Left lung (tissue), 4 donors: ENCODE measurements at regions not wholly inside any gene's neighbourhood (a gene's known extent, or its start where the extent isn't known, plus 50 kb on each side); places are given as distances from the start of the nearest gene placed in this dataset.

Experiments
- ATAC-seq: fragments of 200-7000 bp; cut with Tn5 transposase; one replicate; pipeline ENCODE4 v1.9.1; 2020; ENCODE audit warnings: moderate library complexity
- DNase-seq, 4 donors: peaks; one replicate each; pipeline ENCODE4 v3.0.0-alpha.2; 2013 to 2020
- H3K27ac ChIP-seq, 2 donors: fragments of 200-600 bp; sonication (generic) in 1 of 2; one replicate each; pipeline versions ENCODE4 v1.5.0 to v1.8.0; 2020 to 2021
- H3K27me3 ChIP-seq, 2 donors: fragments of 200-600 bp; sonication (generic) in 1 of 2; one replicate each; pipeline versions ENCODE4 v1.5.0 to v1.8.0; 2020 to 2021
- H3K36me3 ChIP-seq, 2 donors: fragments of 200-600 bp; sonication (generic) in 1 of 2; one replicate each; pipeline versions ENCODE4 v1.5.0 to v1.8.0; 2020 to 2021
- H3K4me1 ChIP-seq, 2 donors: fragments of 200-600 bp; one replicate each; pipeline ENCODE4 v1.8.0; 2021
- H3K4me3 ChIP-seq, 2 donors: fragments of 200-600 bp; sonication (generic) in 1 of 2; one replicate each; pipeline versions ENCODE4 v1.5.0 to v1.8.0; 2020 to 2021; ENCODE audit warnings: mild to moderate bottlenecking in 1 of 2
- H3K9me3 ChIP-seq, 2 donors: fragments of 200-600 bp; sonication (generic) in 1 of 2; one replicate each; pipeline versions ENCODE4 v1.5.0 to v1.8.0; 2020 to 2021
- CTCF ChIP-seq, 2 donors: fragments of 200-600 bp; sonication (generic) in 1 of 2; IDR thresholded peaks; one replicate each; pipeline versions ENCODE4 v1.5.0 to v1.8.0; 2021; ENCODE audit warnings: antibody characterized with exemption in 2 of 2
- intact Hi-C, 2 donors: fragments of 100-400 bp; cut with DNase I; formaldehyde crosslinking; loops; one replicate each; pipeline versions ENCODE4 v1.11.2 to v1.14.2; 2022
- donor health status: DM: no; HTN: yes; CAD: no.
- donor health status: DM: no; HTN: no; CAD: no.

- intact Hi-C loops, result no loop called here
- H3K9me3 ChIP-seq, result peaks cover 0 to under 1% of the 10 kb centered on the region in 2 donors
- no peaks in the 10 kb centered on the region for H3K4me1 ChIP-seq
- no peak overlapping the region for H3K4me3 ChIP-seq
- DNase-seq, result no peak
- H3K27me3 ChIP-seq, result no peaks in the 10 kb centered on the region
- no peaks in the 10 kb centered on the region for H3K36me3 ChIP-seq
- no peak for TF ChIP-seq CTCF (IDR thresholded peaks at IDR 0.05)
- H3K27ac ChIP-seq, result no peak overlapping the region
- no peak for ATAC-seq
These were observed 682.6 kb upstream of the SGCG start for GRCh38 chr13:22497991-22498780.

- H3K4me3 ChIP-seq, result no peak overlapping the region
- H3K9me3 ChIP-seq, result no peaks in the 10 kb centered on the region
- no peak overlapping the region for H3K27ac ChIP-seq
- no peak for DNase-seq
- intact Hi-C loops, result no loop called here
- H3K27me3 ChIP-seq, result no peaks in the 10 kb centered on the region
- TF ChIP-seq CTCF (IDR thresholded peaks at IDR 0.05), result no peak
- no peaks in the 10 kb centered on the region for H3K4me1 ChIP-seq
- no peaks in the 10 kb centered on the region for H3K36me3 ChIP-seq
- ATAC-seq, result no peak
These were observed 680.9 kb upstream of the SGCG start for GRCh38 chr13:22499919-22500318.

GRCh38 chr13:22505489-22505888 lies 675.3 kb upstream of the SGCG start:
- H3K4me1 ChIP-seq, result no peaks in the 10 kb centered on the region
- no peaks in the 10 kb centered on the region for H3K36me3 ChIP-seq
- no peaks in the 10 kb centered on the region for H3K27me3 ChIP-seq
- no peak overlapping the region for H3K4me3 ChIP-seq
- peak in 2 of 4 donors; percentile 31 to 49 for DNase-seq
- H3K27ac ChIP-seq, result no peak overlapping the region
- no peaks in the 10 kb centered on the region for H3K9me3 ChIP-seq
- ATAC-seq, result peak; percentile 80
- intact Hi-C loops, result no loop called here
- TF ChIP-seq CTCF (IDR thresholded peaks at IDR 0.05), result no peak

GRCh38 chr13:22506096-22506691 lies 674.6 kb upstream of the SGCG start:
- no peak overlapping the region for H3K27ac ChIP-seq

More at GRCh38 chr13:22506096-22506691, 674.6 kb upstream of the SGCG start:
- no peak for TF ChIP-seq CTCF (IDR thresholded peaks at IDR 0.05)
- DNase-seq, result peak in 2 of 4 donors; percentile 41 to 44
- no peaks in the 10 kb centered on the region for H3K4me1 ChIP-seq
- H3K27me3 ChIP-seq, result no peaks in the 10 kb centered on the region
- no peaks in the 10 kb centered on the region for H3K9me3 ChIP-seq
- intact Hi-C loops, result no loop called here
- no peak overlapping the region for H3K4me3 ChIP-seq
- peak; percentile 27 for ATAC-seq
- H3K36me3 ChIP-seq, result no peaks in the 10 kb centered on the region
